HG03342 (cell line): ENCODE measurements at regions not wholly inside any gene's neighbourhood (a gene's known extent, or its start where the extent isn't known, plus 50 kb on each side); places are given as distances from the start of the nearest gene placed in this dataset.
"Not testable (repeated sequence)": the region's sequence is repeated elsewhere in the genome, so short reads cannot be mapped to it uniquely, and the experiment has no call there.

ENCODE experiments used
- ATAC-seq: cut with Tn5 transposase; IDR thresholded peaks from one replicate; pipeline ENCODE4 v1.9.1; 2021; ENCODE audit warnings: mild to moderate bottlenecking, moderate library complexity; ENCODE audit not compliant: unreplicated experiment

GRCh38 chr2:236346366-236346765 lies 82.2 kb upstream of the ASB18 start:
- ATAC-seq = no peak

- no peak for ATAC-seq
Observed at GRCh38 chr2:236348279-236348678, 84.1 kb upstream of the ASB18 start.

GRCh38 chr2:236348976-236349375 lies 84.8 kb upstream of the ASB18 start:
- ATAC-seq = no peak

GRCh38 chr2:236350426-236350825 lies 86.2 kb upstream of the ASB18 start:
- ATAC-seq = no peak

GRCh38 chr2:236351966-236352525 lies 87.8 kb upstream of the ASB18 start:
- no peak for ATAC-seq

- no peak for ATAC-seq
Observed at GRCh38 chr2:236352761-236353593, 88.8 kb upstream of the ASB18 start.

- ATAC-seq = no peak
Observed at GRCh38 chr2:236353594-236353942, 89.4 kb upstream of the ASB18 start.

GRCh38 chr2:236354056-236354940 lies 90.1 kb upstream of the ASB18 start:
- ATAC-seq = no peak

- no peak for ATAC-seq
Observed at GRCh38 chr2:236354973-236355595, 90.9 kb upstream of the ASB18 start.

- no peak for ATAC-seq
Observed at GRCh38 chr2:236355911-236356310, 91.7 kb upstream of the ASB18 start.

- ATAC-seq = not testable (repeated sequence)
Observed at GRCh38 chr2:236356321-236356720, 92.1 kb upstream of the ASB18 start.

GRCh38 chr2:236358482-236358881 lies 94.3 kb upstream of the ASB18 start:
- not testable (repeated sequence) for ATAC-seq

GRCh38 chr2:236359426-236360045 lies 95.3 kb upstream of the ASB18 start:
- no peak for ATAC-seq

- ATAC-seq = no peak
Observed at GRCh38 chr2:236360496-236360895, 96.3 kb upstream of the ASB18 start.

GRCh38 chr2:236363711-236364277 lies 99.6 kb upstream of the ASB18 start:
- no peak for ATAC-seq

- no peak for ATAC-seq
Observed at GRCh38 chr2:236365258-236366048, 101.2 kb upstream of the ASB18 start.

GRCh38 chr2:236366049-236366387 lies 101.8 kb upstream of the ASB18 start:
- no peak for ATAC-seq

GRCh38 chr2:236366397-236366796 lies 102.2 kb upstream of the ASB18 start:
- no peak for ATAC-seq

- ATAC-seq = no peak
Observed at GRCh38 chr2:236367506-236368289, 103.5 kb upstream of the ASB18 start.
